GM23338 (cell line): ENCODE measurements at regions not wholly inside any gene's neighbourhood (a gene's known extent, or its start where the extent isn't known, plus 50 kb on each side); places are given as distances from the start of the nearest gene placed in this dataset.
"Not testable (repeated sequence)": the region's sequence is repeated elsewhere in the genome, so short reads cannot be mapped to it uniquely, and the experiment has no call there.

Source experiments
- ATAC-seq: fragments of 200-7000 bp; cut with Tn5 transposase; 3 replicates; pipeline ENCODE4 v1.9.1; 2020
- DNase-seq: peaks from one replicate; pipeline ENCODE4 v3.0.0-alpha.2; 2015; ENCODE audit warnings: low spot score
- H2AFZ ChIP-seq: fragments of 200-600 bp; sonication (generic); 2 replicates; pipeline ENCODE4 v1.8.0; 2016; ENCODE audit warnings: antibody characterized with exemption, mild to moderate bottlenecking, moderate library complexity
- H3F3A ChIP-seq: fragments of 200-600 bp; sonication (generic); replicated peaks from 2 replicates; pipeline ENCODE4 v1.8.0; 2017; ENCODE audit warnings: antibody characterized with exemption, mixed run types, low read depth
- H3K27ac ChIP-seq: fragments of 200-600 bp; sonication (generic); 2 replicates; pipeline ENCODE4 v1.6.1; 2016; ENCODE audit warnings: low read depth
- H3K27me3 ChIP-seq: fragments of 200-600 bp; sonication (generic); 2 replicates; pipeline ENCODE4 v1.8.0; 2016; ENCODE audit warnings: mild to moderate bottlenecking, mixed run types, moderate library complexity; ENCODE audit not compliant: insufficient read depth
- H3K36me3 ChIP-seq: fragments of 200-600 bp; sonication (generic); 2 replicates; pipeline ENCODE4 v1.8.0; 2016; ENCODE audit warnings: mild to moderate bottlenecking; ENCODE audit not compliant: insufficient read depth
- H3K4me1 ChIP-seq: fragments of 200-600 bp; sonication (generic); 2 replicates; pipeline ENCODE4 v1.8.0; 2016; ENCODE audit warnings: mild to moderate bottlenecking, moderate library complexity; ENCODE audit not compliant: insufficient read depth
- H3K4me2 ChIP-seq: fragments of 200-600 bp; sonication (generic); 2 replicates; pipeline ENCODE4 v1.7.1; 2017; ENCODE audit warnings: mixed run types
- H3K4me3 ChIP-seq: fragments of 200-600 bp; sonication (generic); 2 replicates; pipeline ENCODE4 v1.6.1; 2016; ENCODE audit warnings: mixed run types
- H3K79me2 ChIP-seq: fragments of 200-600 bp; sonication (generic); replicated peaks from 2 replicates; pipeline ENCODE4 v1.8.0; 2017; ENCODE audit warnings: mild to moderate bottlenecking; ENCODE audit not compliant: insufficient read depth
- H3K9me2 ChIP-seq: fragments of 200-600 bp; sonication (generic); 2 replicates; pipeline ENCODE4 v1.8.0; 2017; ENCODE audit not compliant: insufficient read depth
- H4K20me1 ChIP-seq: fragments of 200-600 bp; sonication (generic); replicated peaks from 2 replicates; pipeline ENCODE4 v1.8.0; 2017; ENCODE audit warnings: mild to moderate bottlenecking; ENCODE audit not compliant: insufficient read depth
- H3K27ac Mint-ChIP-seq: 2 replicates; pipeline ENCODE4 v1.8.0; 2020; ENCODE audit warnings: inconsistent platforms, mild to moderate bottlenecking, moderate library complexity, mixed read lengths
- H3K27me3 Mint-ChIP-seq: 3 replicates; pipeline ENCODE4 v1.8.0; 2022; ENCODE audit warnings: low read depth, mild to moderate bottlenecking, moderate library complexity, mixed read lengths, inconsistent platforms; ENCODE audit not compliant: insufficient read depth, poor library complexity
- H3K36me3 Mint-ChIP-seq: 3 replicates; pipeline ENCODE4 v1.8.0; 2021; ENCODE audit warnings: low read depth, mild to moderate bottlenecking, inconsistent platforms, moderate library complexity, mixed read lengths
- H3K4me1 Mint-ChIP-seq: 3 replicates; pipeline ENCODE4 v1.8.0; 2020; ENCODE audit warnings: mild to moderate bottlenecking, inconsistent platforms, mixed read lengths
- H3K4me3 Mint-ChIP-seq: 3 replicates; pipeline ENCODE4 v1.8.0; 2021; ENCODE audit warnings: moderate library complexity, mild to moderate bottlenecking, inconsistent platforms, mixed read lengths
- H3K9me3 Mint-ChIP-seq: 3 replicates; pipeline ENCODE4 v1.8.0; 2020; ENCODE audit warnings: moderate library complexity, mild to moderate bottlenecking, inconsistent platforms, mixed read lengths
- CREB1 ChIP-seq: fragments of 250-450 bp; sonication (Bioruptor Pico); IDR thresholded peaks from 2 replicates; pipeline ENCODE4 v1.5.0; 2020; ENCODE audit warnings: low read depth, mild to moderate bottlenecking, moderate library complexity
- EZH2 ChIP-seq: fragments of 200-600 bp; sonication (generic); IDR thresholded peaks from one replicate; pipeline ENCODE4 v1.8.0; 2017; ENCODE audit warnings: antibody characterized with exemption, mild to moderate bottlenecking, low read depth; ENCODE audit not compliant: unreplicated experiment
- EZH2phosphoT487 ChIP-seq: fragments of 200-600 bp; sonication (generic); IDR thresholded peaks from one replicate; pipeline ENCODE4 v1.8.1; 2018; ENCODE audit warnings: antibody characterized with exemption; ENCODE audit not compliant: unreplicated experiment
- NANOG ChIP-seq: IDR thresholded peaks from 2 replicates; pipeline ENCODE4 v1.6.1; 2016; ENCODE audit warnings: antibody characterized with exemption, borderline replicate concordance
- POLR2AphosphoS5 ChIP-seq: IDR thresholded peaks from 2 replicates; pipeline ENCODE4 v1.6.1; 2016; ENCODE audit warnings: antibody characterized with exemption, low read depth
- STAT1 ChIP-seq: IDR thresholded peaks from one replicate; pipeline ENCODE4 v1.6.1; 2016; ENCODE audit warnings: antibody characterized with exemption; ENCODE audit not compliant: unreplicated experiment
- ZNF114 ChIP-seq: fragments of 250-450 bp; sonication (Bioruptor Pico); IDR thresholded peaks from 2 replicates; pipeline ENCODE4 v1.5.0; 2020; ENCODE audit warnings: mild to moderate bottlenecking, moderate library complexity
- ZNF331 ChIP-seq: fragments of 250-450 bp; sonication (Bioruptor Pico); IDR thresholded peaks from 2 replicates; pipeline ENCODE4 v1.5.0; 2020; ENCODE audit warnings: low read depth, mild to moderate bottlenecking, moderate library complexity
- TF ChIP-seq, protein P1 (sequence below): IDR thresholded peaks from one replicate; pipeline ENCODE4 v1.6.1; 2018; ENCODE audit warnings: antibody characterized with exemption; ENCODE audit not compliant: unreplicated experiment
- TF ChIP-seq, protein P2 (sequence below): fragments of 250-450 bp; sonication (Bioruptor Pico); IDR thresholded peaks from 2 replicates; pipeline ENCODE4 v1.5.0; 2020; ENCODE audit warnings: mild to moderate bottlenecking, moderate library complexity

- TF ChIP-seq POLR2AphosphoS5 (no peak), NANOG (no peak)
These were observed 1702.6 kb upstream of the LRRTM1 start (continued) for GRCh38 chr2:82007071-82007664.

DNA sequence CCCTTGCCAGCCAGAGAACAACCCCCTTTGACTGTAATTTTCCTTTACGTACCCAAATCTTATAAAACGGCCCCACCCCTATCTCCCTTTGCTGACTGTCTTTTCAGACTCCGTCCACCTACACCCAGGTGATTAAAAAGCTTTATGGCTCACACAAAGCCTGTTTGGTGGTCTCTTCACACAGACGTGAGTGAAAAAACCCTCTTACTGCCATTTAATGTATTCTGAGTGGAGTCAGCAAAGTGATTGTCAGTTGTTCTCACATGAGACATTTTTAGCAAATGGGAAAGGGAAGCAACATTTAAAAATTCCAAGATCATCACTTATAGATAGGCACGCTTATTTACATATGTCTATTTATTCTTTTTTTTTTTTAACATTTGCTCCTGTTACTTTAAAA lies 1701.3 kb upstream of the LRRTM1 start:
- not testable (repeated sequence) for H3K36me3 ChIP-seq, H3K27me3 ChIP-seq, H2AFZ ChIP-seq, ATAC-seq, DNase-seq, H3F3A ChIP-seq, H3K36me3 Mint-ChIP-seq, H3K9me2 ChIP-seq, H3K9me3 Mint-ChIP-seq, H3K79me2 ChIP-seq, H3K27me3 Mint-ChIP-seq, H4K20me1 ChIP-seq, H3K4me3 ChIP-seq
- H3K4me1 Mint-ChIP-seq, result peaks cover 47% of the 10 kb centered on the region
- peaks cover 52% of the 10 kb centered on the region for H3K4me1 ChIP-seq
- peak overlapping the region; percentile 41; the same call in 1 of the 2 replicates for H3K4me2 ChIP-seq
- peak overlapping the region; percentile 97 for H3K27ac Mint-ChIP-seq
- peak overlapping the region; percentile 96 for H3K27ac ChIP-seq
- H3K4me3 Mint-ChIP-seq, result peak overlapping the region; percentile 23

GRCh38 chr2:82001614-82002013 lies 1697.1 kb upstream of the LRRTM1 start:
- H3F3A ChIP-seq, result no peaks in the 10 kb centered on the region
- TF ChIP-seq, protein P1, sequence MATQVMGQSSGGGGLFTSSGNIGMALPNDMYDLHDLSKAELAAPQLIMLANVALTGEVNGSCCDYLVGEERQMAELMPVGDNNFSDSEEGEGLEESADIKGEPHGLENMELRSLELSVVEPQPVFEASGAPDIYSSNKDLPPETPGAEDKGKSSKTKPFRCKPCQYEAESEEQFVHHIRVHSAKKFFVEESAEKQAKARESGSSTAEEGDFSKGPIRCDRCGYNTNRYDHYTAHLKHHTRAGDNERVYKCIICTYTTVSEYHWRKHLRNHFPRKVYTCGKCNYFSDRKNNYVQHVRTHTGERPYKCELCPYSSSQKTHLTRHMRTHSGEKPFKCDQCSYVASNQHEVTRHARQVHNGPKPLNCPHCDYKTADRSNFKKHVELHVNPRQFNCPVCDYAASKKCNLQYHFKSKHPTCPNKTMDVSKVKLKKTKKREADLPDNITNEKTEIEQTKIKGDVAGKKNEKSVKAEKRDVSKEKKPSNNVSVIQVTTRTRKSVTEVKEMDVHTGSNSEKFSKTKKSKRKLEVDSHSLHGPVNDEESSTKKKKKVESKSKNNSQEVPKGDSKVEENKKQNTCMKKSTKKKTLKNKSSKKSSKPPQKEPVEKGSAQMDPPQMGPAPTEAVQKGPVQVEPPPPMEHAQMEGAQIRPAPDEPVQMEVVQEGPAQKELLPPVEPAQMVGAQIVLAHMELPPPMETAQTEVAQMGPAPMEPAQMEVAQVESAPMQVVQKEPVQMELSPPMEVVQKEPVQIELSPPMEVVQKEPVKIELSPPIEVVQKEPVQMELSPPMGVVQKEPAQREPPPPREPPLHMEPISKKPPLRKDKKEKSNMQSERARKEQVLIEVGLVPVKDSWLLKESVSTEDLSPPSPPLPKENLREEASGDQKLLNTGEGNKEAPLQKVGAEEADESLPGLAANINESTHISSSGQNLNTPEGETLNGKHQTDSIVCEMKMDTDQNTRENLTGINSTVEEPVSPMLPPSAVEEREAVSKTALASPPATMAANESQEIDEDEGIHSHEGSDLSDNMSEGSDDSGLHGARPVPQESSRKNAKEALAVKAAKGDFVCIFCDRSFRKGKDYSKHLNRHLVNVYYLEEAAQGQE, result no peak
- TF ChIP-seq NANOG (no peak), ZNF114 (no peak), POLR2AphosphoS5 (no peak), EZH2 (no peak), STAT1 (no peak), CREB1 (CRISPR knock-in tag) (no peak), EZH2phosphoT487 (no peak), ZNF331 (CRISPR knock-in tag) (no peak)
- TF ChIP-seq, protein P2, sequence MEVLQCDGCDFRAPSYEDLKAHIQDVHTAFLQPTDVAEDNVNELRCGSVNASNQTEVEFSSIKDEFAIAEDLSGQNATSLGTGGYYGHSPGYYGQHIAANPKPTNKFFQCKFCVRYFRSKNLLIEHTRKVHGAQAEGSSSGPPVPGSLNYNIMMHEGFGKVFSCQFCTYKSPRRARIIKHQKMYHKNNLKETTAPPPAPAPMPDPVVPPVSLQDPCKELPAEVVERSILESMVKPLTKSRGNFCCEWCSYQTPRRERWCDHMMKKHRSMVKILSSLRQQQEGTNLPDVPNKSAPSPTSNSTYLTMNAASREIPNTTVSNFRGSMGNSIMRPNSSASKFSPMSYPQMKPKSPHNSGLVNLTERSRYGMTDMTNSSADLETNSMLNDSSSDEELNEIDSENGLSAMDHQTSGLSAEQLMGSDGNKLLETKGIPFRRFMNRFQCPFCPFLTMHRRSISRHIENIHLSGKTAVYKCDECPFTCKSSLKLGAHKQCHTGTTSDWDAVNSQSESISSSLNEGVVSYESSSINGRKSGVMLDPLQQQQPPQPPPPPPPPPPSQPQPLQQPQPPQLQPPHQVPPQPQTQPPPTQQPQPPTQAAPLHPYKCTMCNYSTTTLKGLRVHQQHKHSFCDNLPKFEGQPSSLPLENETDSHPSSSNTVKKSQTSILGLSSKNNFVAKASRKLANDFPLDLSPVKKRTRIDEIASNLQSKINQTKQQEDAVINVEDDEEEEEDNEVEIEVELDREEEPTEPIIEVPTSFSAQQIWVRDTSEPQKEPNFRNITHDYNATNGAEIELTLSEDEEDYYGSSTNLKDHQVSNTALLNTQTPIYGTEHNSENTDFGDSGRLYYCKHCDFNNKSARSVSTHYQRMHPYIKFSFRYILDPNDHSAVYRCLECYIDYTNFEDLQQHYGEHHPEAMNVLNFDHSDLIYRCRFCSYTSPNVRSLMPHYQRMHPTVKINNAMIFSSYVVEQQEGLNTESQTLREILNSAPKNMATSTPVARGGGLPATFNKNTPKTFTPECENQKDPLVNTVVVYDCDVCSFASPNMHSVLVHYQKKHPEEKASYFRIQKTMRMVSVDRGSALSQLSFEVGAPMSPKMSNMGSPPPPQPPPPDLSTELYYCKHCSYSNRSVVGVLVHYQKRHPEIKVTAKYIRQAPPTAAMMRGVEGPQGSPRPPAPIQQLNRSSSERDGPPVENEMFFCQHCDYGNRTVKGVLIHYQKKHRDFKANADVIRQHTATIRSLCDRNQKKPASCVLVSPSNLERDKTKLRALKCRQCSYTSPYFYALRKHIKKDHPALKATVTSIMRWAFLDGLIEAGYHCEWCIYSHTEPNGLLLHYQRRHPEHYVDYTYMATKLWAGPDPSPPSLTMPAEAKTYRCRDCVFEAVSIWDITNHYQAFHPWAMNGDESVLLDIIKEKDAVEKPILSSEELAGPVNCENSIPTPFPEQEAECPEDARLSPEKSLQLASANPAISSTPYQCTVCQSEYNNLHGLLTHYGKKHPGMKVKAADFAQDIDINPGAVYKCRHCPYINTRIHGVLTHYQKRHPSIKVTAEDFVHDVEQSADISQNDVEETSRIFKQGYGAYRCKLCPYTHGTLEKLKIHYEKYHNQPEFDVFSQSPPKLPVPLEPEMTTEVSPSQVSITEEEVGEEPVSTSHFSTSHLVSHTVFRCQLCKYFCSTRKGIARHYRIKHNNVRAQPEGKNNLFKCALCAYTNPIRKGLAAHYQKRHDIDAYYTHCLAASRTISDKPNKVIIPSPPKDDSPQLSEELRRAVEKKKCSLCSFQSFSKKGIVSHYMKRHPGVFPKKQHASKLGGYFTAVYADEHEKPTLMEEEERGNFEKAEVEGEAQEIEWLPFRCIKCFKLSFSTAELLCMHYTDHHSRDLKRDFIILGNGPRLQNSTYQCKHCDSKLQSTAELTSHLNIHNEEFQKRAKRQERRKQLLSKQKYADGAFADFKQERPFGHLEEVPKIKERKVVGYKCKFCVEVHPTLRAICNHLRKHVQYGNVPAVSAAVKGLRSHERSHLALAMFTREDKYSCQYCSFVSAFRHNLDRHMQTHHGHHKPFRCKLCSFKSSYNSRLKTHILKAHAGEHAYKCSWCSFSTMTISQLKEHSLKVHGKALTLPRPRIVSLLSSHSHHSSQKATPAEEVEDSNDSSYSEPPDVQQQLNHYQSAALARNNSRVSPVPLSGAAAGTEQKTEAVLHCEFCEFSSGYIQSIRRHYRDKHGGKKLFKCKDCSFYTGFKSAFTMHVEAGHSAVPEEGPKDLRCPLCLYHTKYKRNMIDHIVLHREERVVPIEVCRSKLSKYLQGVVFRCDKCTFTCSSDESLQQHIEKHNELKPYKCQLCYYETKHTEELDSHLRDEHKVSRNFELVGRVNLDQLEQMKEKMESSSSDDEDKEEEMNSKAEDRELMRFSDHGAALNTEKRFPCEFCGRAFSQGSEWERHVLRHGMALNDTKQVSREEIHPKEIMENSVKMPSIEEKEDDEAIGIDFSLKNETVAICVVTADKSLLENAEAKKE (CRISPR knock-in tag), result no peak

More at GRCh38 chr2:82001614-82002013, 1697.1 kb upstream of the LRRTM1 start:
- Histone ChIP-seq H3K4me2 (no peak overlapping the region), H3K27me3 (no peaks in the 10 kb centered on the region), H4K20me1 (no peaks in the 10 kb centered on the region), H3K4me3 (no peak overlapping the region), H3K79me2 (no peaks in the 10 kb centered on the region), H2AFZ (no peak overlapping the region), H3K9me2 (no peaks in the 10 kb centered on the region), H3K4me1 (peaks cover 48% of the 10 kb centered on the region), H3K27ac (no peak overlapping the region), H3K36me3 (no peaks in the 10 kb centered on the region)
- H3K27ac Mint-ChIP-seq, result no peak overlapping the region
- no peaks in the 10 kb centered on the region for H3K36me3 Mint-ChIP-seq
- no peak for ATAC-seq
- peaks cover 50% of the 10 kb centered on the region for H3K4me1 Mint-ChIP-seq
- no peak for DNase-seq
- H3K4me3 Mint-ChIP-seq, result no peak overlapping the region
- H3K9me3 Mint-ChIP-seq, result no peaks in the 10 kb centered on the region
- peaks cover 4% of the 10 kb centered on the region for H3K27me3 Mint-ChIP-seq
